ENCODE measurements at regions not wholly inside any gene's neighbourhood (a gene's known extent, or its start where the extent isn't known, plus 50 kb on each side); places are given as distances from the start of the nearest gene placed in this dataset.
"Not testable (repeated sequence)": the region's sequence is repeated elsewhere in the genome, so short reads cannot be mapped to it uniquely, and the experiment has no call there.

GRCh38 chr1:18571275-18571674 is 59.4 kb upstream of the PAX7 start:
- no peak for TF ChIP-seq ZFX (IDR thresholded peaks at IDR 0.05)
- no peak for TF ChIP-seq CTCF (conservative IDR thresholded peaks at IDR 0.05)
- no peak overlapping the region for H3K27ac ChIP-seq

GRCh38 chr1:18572022-18572880 is 58.4 kb upstream of the PAX7 start:
- H3K27ac ChIP-seq, result no peak overlapping the region
- TF ChIP-seq ZFX (IDR thresholded peaks at IDR 0.05) (no peak), CTCF (conservative IDR thresholded peaks at IDR 0.05) (no peak)

- TF ChIP-seq CTCF (conservative IDR thresholded peaks at IDR 0.05) (no peak), ZFX (IDR thresholded peaks at IDR 0.05) (no peak)
Observed at GRCh38 chr1:18573170-18573569, 57.5 kb upstream of the PAX7 start.

GRCh38 chr1:18574754-18575153 is 55.9 kb upstream of the PAX7 start:
- H3K27ac ChIP-seq, result no peak overlapping the region
- no peak for TF ChIP-seq CTCF (conservative IDR thresholded peaks at IDR 0.05)
- TF ChIP-seq ZFX (IDR thresholded peaks at IDR 0.05), result no peak

More at GRCh38 chr1:18573170-18573569, 57.5 kb upstream of the PAX7 start:
- no peak overlapping the region for H3K27ac ChIP-seq

GRCh38 chr1:18575620-18576019 is 55.0 kb upstream of the PAX7 start:
- TF ChIP-seq ZFX (IDR thresholded peaks at IDR 0.05) (no peak), CTCF (conservative IDR thresholded peaks at IDR 0.05) (peak; percentile 81)
- H3K27ac ChIP-seq, result no peak overlapping the region

- no peak overlapping the region for H3K27ac ChIP-seq
- no peak for TF ChIP-seq CTCF (conservative IDR thresholded peaks at IDR 0.05)
- TF ChIP-seq ZFX (IDR thresholded peaks at IDR 0.05), result no peak
Observed at GRCh38 chr1:18578271-18578670, 52.4 kb upstream of the PAX7 start.

- not testable (repeated sequence) for H3K27ac ChIP-seq
Observed at GRCh38 chr1:18579267-18579666, 51.4 kb upstream of the PAX7 start.

GRCh38 chr1:18580047-18580446 is 50.6 kb upstream of the PAX7 start:
- H3K27ac ChIP-seq, result no peak overlapping the region
- no peak for TF ChIP-seq ZFX (IDR thresholded peaks at IDR 0.05)
